DMS 273 treated with DMSO at 0.1 percent for 48 hours (cell line): ENCODE measurements at regions not wholly inside any gene's neighbourhood (a gene's known extent, or its start where the extent isn't known, plus 50 kb on each side); places are given as distances from the start of the nearest gene placed in this dataset.
A peak's percentile ranks its signal among the peaks of the same experiment; 100 is the strongest.
"Not testable (repeated sequence)": the region's sequence is repeated elsewhere in the genome, so short reads cannot be mapped to it uniquely, and the experiment has no call there.

Experiments used
- DNase-seq: peaks from one replicate; lab custom pipeline; 2025; lab: John Stamatoyannopoulos, UW

GRCh38 chr4:56575820-56576429 lies 70.3 kb downstream of the ARL9 start:
- DNase-seq: peak; percentile 2

DNA sequence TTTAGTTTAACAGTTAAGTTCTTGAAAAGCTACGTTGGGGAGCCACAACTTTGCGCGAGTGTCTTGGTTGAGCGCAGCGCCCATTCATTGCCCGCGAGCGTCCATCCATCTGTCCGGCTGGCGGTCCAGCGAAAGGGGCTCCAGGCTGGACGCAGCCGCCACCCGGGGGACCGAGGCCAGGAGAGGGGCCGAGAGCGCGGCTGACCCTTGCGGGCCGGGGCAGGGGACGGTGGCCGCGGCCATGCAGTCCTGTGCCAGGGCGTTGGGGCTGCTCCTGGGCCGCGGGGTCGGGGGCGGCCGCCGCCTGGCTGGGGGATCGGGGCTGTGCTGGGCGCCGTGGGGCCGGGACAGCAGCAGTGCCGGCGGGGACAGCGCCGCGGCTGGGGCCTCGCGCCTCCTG lies 86.8 kb downstream of the ARL9 start:
- not testable (repeated sequence) for DNase-seq
